ENCODE measurements at regions not wholly inside any gene's neighbourhood (a gene's known extent, or its start where the extent isn't known, plus 50 kb on each side); places are given as distances from the start of the nearest gene placed in this dataset.

DNA sequence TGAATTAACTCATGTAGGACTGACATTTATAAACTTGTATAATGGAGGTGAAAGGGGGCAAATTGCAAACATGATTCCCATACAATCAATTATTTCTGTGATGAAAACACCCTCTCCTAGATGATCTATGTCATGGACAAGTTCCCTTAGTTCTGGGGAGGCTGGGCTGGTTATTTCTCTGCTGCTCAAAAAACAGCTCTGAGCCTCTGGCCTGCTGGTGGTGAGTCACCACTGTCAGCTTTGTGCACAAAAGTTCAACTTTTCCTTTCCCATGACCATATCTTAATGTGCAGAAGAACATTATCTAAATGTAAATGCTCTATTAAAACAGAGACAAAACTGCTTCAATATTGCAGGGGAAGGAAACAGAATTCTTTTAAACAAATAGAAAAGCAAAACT lies 85.0 kb downstream of the HMHB1 start:
- no peak for TF ChIP-seq EP300 (IDR thresholded peaks at IDR 0.05)
- TF ChIP-seq POLR2A (IDR thresholded peaks at IDR 0.05): no peak
- TF ChIP-seq POLR2AphosphoS5 (IDR thresholded peaks at IDR 0.05): no peak
- no peak for TF ChIP-seq CTCF (IDR thresholded peaks at IDR 0.05)
- Histone ChIP-seq H3K4me3 (no peak overlapping the region), H3K9me3 (no peaks in the 10 kb centered on the region), H3K27ac (no peak overlapping the region), H3K36me3 (no peaks in the 10 kb centered on the region), H3K4me1 (peaks cover 0 to 17% (median 8%) of the 10 kb centered on the region in 4 donors), H3K27me3 (no peaks in the 10 kb centered on the region)
- no peak for DNase-seq
- intact Hi-C loops (cut with DNase I): no loop called here

- H3K4me3 ChIP-seq: no peak overlapping the region
- no peak overlapping the region for H3K27ac ChIP-seq
- peaks cover 0 to 3% (median 0%) of the 10 kb centered on the region in 4 donors for H3K4me1 ChIP-seq
- no peaks in the 10 kb centered on the region for H3K27me3 ChIP-seq
- DNase-seq: no peak
- H3K9me3 ChIP-seq: no peaks in the 10 kb centered on the region
- TF ChIP-seq EP300 (IDR thresholded peaks at IDR 0.05): no peak
- TF ChIP-seq CTCF (IDR thresholded peaks at IDR 0.05): no peak
- TF ChIP-seq POLR2A (IDR thresholded peaks at IDR 0.05): no peak
- TF ChIP-seq POLR2AphosphoS5 (IDR thresholded peaks at IDR 0.05): no peak
- intact Hi-C loops (cut with DNase I): no loop called here
- WGBS, 2 donors: 73 to 77% methylated on average over 1 of the region's 1 CpG
- H3K36me3 ChIP-seq: no peaks in the 10 kb centered on the region
Observed at GRCh38 chr5:143898381-143898780, 86.4 kb downstream of the HMHB1 start.

GRCh38 chr5:143898916-143899591 lies 87.1 kb downstream of the HMHB1 start:
- DNase-seq: no peak
- no peak for TF ChIP-seq CTCF (IDR thresholded peaks at IDR 0.05)
- no peaks in the 10 kb centered on the region for H3K9me3 ChIP-seq
- no peaks in the 10 kb centered on the region for H3K27me3 ChIP-seq
- H3K27ac ChIP-seq: no peak overlapping the region
- no peaks in the 10 kb centered on the region for H3K36me3 ChIP-seq
- WGBS, 2 donors: 67 to 80% methylated on average over 6 of the region's 6 CpGs
- no peaks in the 10 kb centered on the region for H3K4me1 ChIP-seq
- intact Hi-C loops (cut with DNase I): no loop called here
- no peak overlapping the region for H3K4me3 ChIP-seq

GRCh38 chr5:143908959-143909358 lies 97.0 kb downstream of the HMHB1 start:
- Histone ChIP-seq H3K27ac (no peak overlapping the region), H3K27me3 (no peaks in the 10 kb centered on the region), H3K4me1 (no peaks in the 10 kb centered on the region), H3K9me3 (no peaks in the 10 kb centered on the region), H3K36me3 (no peaks in the 10 kb centered on the region), H3K4me3 (no peak overlapping the region)
- WGBS, 2 donors: 94 to 96% methylated on average over 1 of the region's 1 CpG
- no peak for DNase-seq
- intact Hi-C loops (cut with DNase I): no loop called here
- TF ChIP-seq EP300 (IDR thresholded peaks at IDR 0.05) (no peak), CTCF (IDR thresholded peaks at IDR 0.05) (no peak), POLR2A (IDR thresholded peaks at IDR 0.05) (no peak), POLR2AphosphoS5 (IDR thresholded peaks at IDR 0.05) (no peak)
